ENCODE measurements at regions not wholly inside any gene's neighbourhood (a gene's known extent, or its start where the extent isn't known, plus 50 kb on each side); places are given as distances from the start of the nearest gene placed in this dataset.

- H3K4me3 ChIP-seq (ENCODE audit: low read depth, low read length) = no peak overlapping the region
- DNase-seq (ENCODE audit: low read depth) = no peak
- no peak for TF ChIP-seq CTCF (IDR thresholded peaks at IDR 0.05; ENCODE audit: control insufficient read depth, extremely low read depth, insufficient read depth)
Observed at GRCh38 chr2:215554689-215555498, 119.0 kb upstream of the FN1 start.

GRCh38 chr2:215553946-215554345 lies 118.1 kb upstream of the FN1 start:
- DNase-seq (ENCODE audit: low read depth) = no peak
- no peak for TF ChIP-seq CTCF (IDR thresholded peaks at IDR 0.05; ENCODE audit: control insufficient read depth, extremely low read depth, insufficient read depth)

GRCh38 chr2:215552144-215552580 lies 116.3 kb upstream of the FN1 start:
- no peak for TF ChIP-seq CTCF (IDR thresholded peaks at IDR 0.05; ENCODE audit: control insufficient read depth, extremely low read depth, insufficient read depth)

More at GRCh38 chr2:215553946-215554345, 118.1 kb upstream of the FN1 start:
- no peak overlapping the region for H3K4me3 ChIP-seq (ENCODE audit: low read depth, low read length)

GRCh38 chr2:215550331-215550730 lies 114.5 kb upstream of the FN1 start:
- no peak overlapping the region for H3K4me3 ChIP-seq (ENCODE audit: low read depth, low read length)

More at GRCh38 chr2:215552144-215552580, 116.3 kb upstream of the FN1 start:
- H3K4me3 ChIP-seq (ENCODE audit: low read depth, low read length) = no peak overlapping the region
- no peak for DNase-seq (ENCODE audit: low read depth)

GRCh38 chr2:215548714-215549113 lies 112.8 kb upstream of the FN1 start:
- TF ChIP-seq CTCF (IDR thresholded peaks at IDR 0.05; ENCODE audit: control insufficient read depth, extremely low read depth, insufficient read depth) = no peak
- H3K4me3 ChIP-seq (ENCODE audit: low read depth, low read length) = no peak overlapping the region
- DNase-seq (ENCODE audit: low read depth) = no peak

More at GRCh38 chr2:215550331-215550730, 114.5 kb upstream of the FN1 start:
- TF ChIP-seq CTCF (IDR thresholded peaks at IDR 0.05; ENCODE audit: control insufficient read depth, extremely low read depth, insufficient read depth) = no peak
- no peak for DNase-seq (ENCODE audit: low read depth)

GRCh38 chr2:215542690-215543089 lies 106.8 kb upstream of the FN1 start:
- no peak overlapping the region for H3K4me3 ChIP-seq (ENCODE audit: low read depth, low read length)
- DNase-seq (ENCODE audit: low read depth) = no peak
- no peak for TF ChIP-seq CTCF (IDR thresholded peaks at IDR 0.05; ENCODE audit: control insufficient read depth, extremely low read depth, insufficient read depth)
